ENCODE measurements at regions not wholly inside any gene's neighbourhood (a gene's known extent, or its start where the extent isn't known, plus 50 kb on each side); places are given as distances from the start of the nearest gene placed in this dataset.

DNA sequence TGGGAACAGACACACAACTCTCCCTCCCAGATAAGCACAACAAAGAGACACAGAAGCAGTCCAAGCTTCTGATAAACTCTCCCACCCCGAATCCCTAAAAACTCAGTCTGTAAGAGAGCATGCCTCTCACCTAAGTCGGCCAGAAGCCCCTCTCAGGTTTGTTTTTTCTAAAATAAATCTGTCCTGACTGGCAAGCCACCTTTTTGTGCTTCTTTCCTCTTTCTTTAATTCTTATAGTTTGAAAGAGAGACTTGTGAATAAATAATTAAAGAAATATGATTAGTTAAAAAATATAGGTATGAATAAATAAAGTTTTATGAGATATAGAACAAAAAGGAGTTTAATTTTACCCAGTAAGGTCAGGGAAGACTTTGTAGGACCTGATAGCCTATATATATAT is 329.0 kb upstream of the SLCO3A1 start:
- CTCF ChIA-PET (ENCODE audit: low intra/inter-chr PET ratio, low total read pairs): no interaction called here
- Histone ChIP-seq H3K9ac (ENCODE audit: insufficient read depth, low read depth, low read length) (no peak overlapping the region), H4K20me1 (ENCODE audit: insufficient read depth, low read length) (no peaks in the 10 kb centered on the region), H3K4me3 (replicated peaks in 1 of 3; ENCODE audit: insufficient read depth in 1 of 3, low read depth in 2 of 3, low read length in 3 of 3) (no peak overlapping the region), H3K9me3 (ENCODE audit: low read length) (no peaks in the 10 kb centered on the region), H3K27me3 (ENCODE audit: control insufficient read depth in 1 of 2, insufficient read depth in 2 of 2, low read length in 2 of 2) (no peaks in the 10 kb centered on the region; a peak in 1 of 5 replicates), H3K4me2 (ENCODE audit: low read depth, low read length) (no peak overlapping the region), H3K36me3 (replicated peaks in 1 of 2; ENCODE audit: control insufficient read depth in 1 of 2, insufficient read depth in 2 of 2, low read length in 2 of 2) (no peaks in the 10 kb centered on the region), H3K4me1 (ENCODE audit: insufficient read depth, low read length) (no peaks in the 10 kb centered on the region), H3K79me2 (ENCODE audit: insufficient read depth, low read length) (no peaks in the 10 kb centered on the region), H2AFZ (ENCODE audit: low read length) (no peak overlapping the region), H3K27ac (ENCODE audit: extremely low read length, insufficient read depth, low read length) (no peak overlapping the region)
- FAIRE-seq: no peak
- intact Hi-C loops (cut with micrococcal nuclease; ENCODE audit: unreplicated experiment) (no loop called here), in situ Hi-C loops (cut with HindIII; ENCODE audit: extremely low pct_ligation_motif_present, low pct_unique_long_range_greater_than_20kb) (no loop called here)
- no TSS peak for BruUV-seq (replicated peaks)
- POLR2A ChIA-PET: no interaction called here
- WGBS (ENCODE audit: low lambda C conversion rate): 0% methylated on average over 2 of the region's 2 CpGs
- no peak for ATAC-seq
- no peak for DNase-seq (ENCODE audit: low spot score)
- TF ChIP-seq, protein P1, sequence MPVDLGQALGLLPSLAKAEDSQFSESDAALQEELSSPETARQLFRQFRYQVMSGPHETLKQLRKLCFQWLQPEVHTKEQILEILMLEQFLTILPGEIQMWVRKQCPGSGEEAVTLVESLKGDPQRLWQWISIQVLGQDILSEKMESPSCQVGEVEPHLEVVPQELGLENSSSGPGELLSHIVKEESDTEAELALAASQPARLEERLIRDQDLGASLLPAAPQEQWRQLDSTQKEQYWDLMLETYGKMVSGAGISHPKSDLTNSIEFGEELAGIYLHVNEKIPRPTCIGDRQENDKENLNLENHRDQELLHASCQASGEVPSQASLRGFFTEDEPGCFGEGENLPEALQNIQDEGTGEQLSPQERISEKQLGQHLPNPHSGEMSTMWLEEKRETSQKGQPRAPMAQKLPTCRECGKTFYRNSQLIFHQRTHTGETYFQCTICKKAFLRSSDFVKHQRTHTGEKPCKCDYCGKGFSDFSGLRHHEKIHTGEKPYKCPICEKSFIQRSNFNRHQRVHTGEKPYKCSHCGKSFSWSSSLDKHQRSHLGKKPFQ (CRISPR knock-in tag; IDR thresholded peaks at IDR 0.05; ENCODE audit: insufficient replicate concordance): no peak
- no peak for TF ChIP-seq ZNF460 (CRISPR knock-in tag; IDR thresholded peaks at IDR 0.05; ENCODE audit: borderline replicate concordance)
- no peak for TF ChIP-seq MAFK (conservative IDR thresholded peaks at IDR 0.05 in 1 of 2, IDR thresholded peaks at IDR 0.05 in 1 of 2; ENCODE audit: low read length in 2 of 2)
- TF ChIP-seq, protein P2, sequence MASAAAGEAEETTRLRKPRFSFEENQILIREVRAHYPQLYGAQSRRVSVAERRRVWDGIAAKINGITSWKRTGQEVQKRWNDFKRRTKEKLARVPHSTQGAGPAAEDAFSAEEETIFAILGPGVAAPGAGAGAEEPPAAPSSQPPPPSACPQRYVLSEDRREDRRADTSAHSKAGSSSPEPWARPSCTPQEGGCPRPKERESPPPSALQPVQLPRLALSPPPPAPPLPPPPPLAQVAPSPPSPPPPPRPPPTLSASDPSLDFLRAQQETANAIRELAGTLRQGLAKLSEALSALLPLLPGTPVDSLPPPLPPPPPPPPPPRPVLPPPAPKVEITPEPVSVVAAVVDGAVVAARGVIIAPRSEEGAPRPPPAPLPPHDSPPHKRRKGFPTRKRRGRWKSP (CRISPR knock-in tag; IDR thresholded peaks at IDR 0.05): no peak
- TF ChIP-seq, protein P3, sequence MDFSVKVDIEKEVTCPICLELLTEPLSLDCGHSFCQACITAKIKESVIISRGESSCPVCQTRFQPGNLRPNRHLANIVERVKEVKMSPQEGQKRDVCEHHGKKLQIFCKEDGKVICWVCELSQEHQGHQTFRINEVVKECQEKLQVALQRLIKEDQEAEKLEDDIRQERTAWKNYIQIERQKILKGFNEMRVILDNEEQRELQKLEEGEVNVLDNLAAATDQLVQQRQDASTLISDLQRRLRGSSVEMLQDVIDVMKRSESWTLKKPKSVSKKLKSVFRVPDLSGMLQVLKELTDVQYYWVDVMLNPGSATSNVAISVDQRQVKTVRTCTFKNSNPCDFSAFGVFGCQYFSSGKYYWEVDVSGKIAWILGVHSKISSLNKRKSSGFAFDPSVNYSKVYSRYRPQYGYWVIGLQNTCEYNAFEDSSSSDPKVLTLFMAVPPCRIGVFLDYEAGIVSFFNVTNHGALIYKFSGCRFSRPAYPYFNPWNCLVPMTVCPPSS (IDR thresholded peaks at IDR 0.05): no peak
- TF ChIP-seq IKZF4 (CRISPR knock-in tag; IDR thresholded peaks at IDR 0.05; ENCODE audit: borderline replicate concordance, low read depth, not compliant biosample characterization): no peak
- TF ChIP-seq PBX3 (CRISPR knock-in tag; IDR thresholded peaks at IDR 0.05; ENCODE audit: borderline replicate concordance): no peak
- no peak for TF ChIP-seq ZNF597 (CRISPR knock-in tag; IDR thresholded peaks at IDR 0.05)
- TF ChIP-seq ATF7 (IDR thresholded peaks at IDR 0.05): no peak
- TF ChIP-seq ATF7 (CRISPR knock-in tag; IDR thresholded peaks at IDR 0.05): no peak
- TF ChIP-seq ZSCAN29 (CRISPR knock-in tag; conservative IDR thresholded peaks at IDR 0.05): no peak
- TF ChIP-seq, protein P4, sequence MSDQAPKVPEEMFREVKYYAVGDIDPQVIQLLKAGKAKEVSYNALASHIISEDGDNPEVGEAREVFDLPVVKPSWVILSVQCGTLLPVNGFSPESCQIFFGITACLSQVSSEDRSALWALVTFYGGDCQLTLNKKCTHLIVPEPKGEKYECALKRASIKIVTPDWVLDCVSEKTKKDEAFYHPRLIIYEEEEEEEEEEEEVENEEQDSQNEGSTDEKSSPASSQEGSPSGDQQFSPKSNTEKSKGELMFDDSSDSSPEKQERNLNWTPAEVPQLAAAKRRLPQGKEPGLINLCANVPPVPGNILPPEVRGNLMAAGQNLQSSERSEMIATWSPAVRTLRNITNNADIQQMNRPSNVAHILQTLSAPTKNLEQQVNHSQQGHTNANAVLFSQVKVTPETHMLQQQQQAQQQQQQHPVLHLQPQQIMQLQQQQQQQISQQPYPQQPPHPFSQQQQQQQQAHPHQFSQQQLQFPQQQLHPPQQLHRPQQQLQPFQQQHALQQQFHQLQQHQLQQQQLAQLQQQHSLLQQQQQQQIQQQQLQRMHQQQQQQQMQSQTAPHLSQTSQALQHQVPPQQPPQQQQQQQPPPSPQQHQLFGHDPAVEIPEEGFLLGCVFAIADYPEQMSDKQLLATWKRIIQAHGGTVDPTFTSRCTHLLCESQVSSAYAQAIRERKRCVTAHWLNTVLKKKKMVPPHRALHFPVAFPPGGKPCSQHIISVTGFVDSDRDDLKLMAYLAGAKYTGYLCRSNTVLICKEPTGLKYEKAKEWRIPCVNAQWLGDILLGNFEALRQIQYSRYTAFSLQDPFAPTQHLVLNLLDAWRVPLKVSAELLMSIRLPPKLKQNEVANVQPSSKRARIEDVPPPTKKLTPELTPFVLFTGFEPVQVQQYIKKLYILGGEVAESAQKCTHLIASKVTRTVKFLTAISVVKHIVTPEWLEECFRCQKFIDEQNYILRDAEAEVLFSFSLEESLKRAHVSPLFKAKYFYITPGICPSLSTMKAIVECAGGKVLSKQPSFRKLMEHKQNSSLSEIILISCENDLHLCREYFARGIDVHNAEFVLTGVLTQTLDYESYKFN (CRISPR knock-in tag; conservative IDR thresholded peaks at IDR 0.05): no peak
- no peak for TF ChIP-seq GFI1 (CRISPR knock-in tag; IDR thresholded peaks at IDR 0.05; ENCODE audit: borderline replicate concordance)
- TF ChIP-seq STAG1 (CRISPR knock-in tag; IDR thresholded peaks at IDR 0.05): no peak
- TF ChIP-seq MED8 (CRISPR knock-in tag; IDR thresholded peaks at IDR 0.05; ENCODE audit: insufficient replicate concordance): no peak

All from HepG2 (cell line).